Mesothelial cell of epicardium (in vitro differentiated cells): ENCODE measurements at regions not wholly inside any gene's neighbourhood (a gene's known extent, or its start where the extent isn't known, plus 50 kb on each side); places are given as distances from the start of the nearest gene placed in this dataset.

Source experiments
- DNase-seq, 2 experiments: peaks; one replicate each; pipeline ENCODE4 v3.0.0; 2021; ENCODE audit warnings: low spot score in 2 of 2; ENCODE audit not compliant: unreplicated experiment in 2 of 2
- H3K27ac Mint-ChIP-seq: 2 replicates; pipeline ENCODE4 v1.8.0; 2021; ENCODE audit warnings: mixed read lengths
- H3K27me3 Mint-ChIP-seq: 2 replicates; pipeline ENCODE4 v1.8.0; 2021; ENCODE audit warnings: low read depth, mixed read lengths
- H3K36me3 Mint-ChIP-seq: 2 replicates; pipeline ENCODE4 v1.8.0; 2021; ENCODE audit warnings: mixed read lengths
- H3K4me1 Mint-ChIP-seq: 2 replicates; pipeline ENCODE4 v1.8.0; 2021; ENCODE audit warnings: mixed read lengths
- H3K4me3 Mint-ChIP-seq: 2 replicates; pipeline ENCODE4 v1.8.0; 2021; ENCODE audit warnings: mild to moderate bottlenecking, moderate library complexity, mixed read lengths
- H3K9me3 Mint-ChIP-seq: 2 replicates; pipeline ENCODE4 v1.8.0; 2021; ENCODE audit warnings: mixed read lengths
- TF ChIP-seq, protein P1 (sequence below): fragments of 200-600 bp; sonication (generic); IDR thresholded peaks from one replicate; pipeline ENCODE4 v1.5.0; 2021; ENCODE audit warnings: antibody characterized with exemption; ENCODE audit not compliant: unreplicated experiment

DNA sequence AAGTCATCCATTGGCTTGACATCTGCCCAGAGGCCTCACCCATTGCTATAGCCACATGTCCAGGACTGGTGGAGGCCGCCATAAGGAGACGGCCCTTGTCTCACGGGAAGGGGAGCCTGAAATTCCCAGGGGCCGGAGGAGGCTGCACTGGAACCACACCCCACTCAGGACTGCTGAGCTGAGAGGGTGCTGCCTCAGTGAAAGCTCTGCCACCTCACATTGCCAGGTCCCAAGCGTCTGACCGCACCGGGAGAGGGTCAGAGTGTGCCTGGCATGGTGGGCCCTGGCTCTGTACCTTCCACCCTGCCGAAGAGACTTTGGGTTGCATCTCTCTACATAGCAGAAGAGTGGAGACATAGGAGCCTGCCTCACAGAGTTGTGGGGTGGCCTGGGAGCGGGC is 134.1 kb upstream of the GLI2 start:
- H3K27me3 Mint-ChIP-seq, result peaks cover 24% of the 10 kb centered on the region
- no peaks in the 10 kb centered on the region for H3K36me3 Mint-ChIP-seq
- H3K9me3 Mint-ChIP-seq, result peaks cover 8% of the 10 kb centered on the region
- no peak overlapping the region for H3K27ac Mint-ChIP-seq
- DNase-seq, result no peak
- H3K4me1 Mint-ChIP-seq, result no peaks in the 10 kb centered on the region
- H3K4me3 Mint-ChIP-seq, result no peak overlapping the region
- TF ChIP-seq, protein P1, sequence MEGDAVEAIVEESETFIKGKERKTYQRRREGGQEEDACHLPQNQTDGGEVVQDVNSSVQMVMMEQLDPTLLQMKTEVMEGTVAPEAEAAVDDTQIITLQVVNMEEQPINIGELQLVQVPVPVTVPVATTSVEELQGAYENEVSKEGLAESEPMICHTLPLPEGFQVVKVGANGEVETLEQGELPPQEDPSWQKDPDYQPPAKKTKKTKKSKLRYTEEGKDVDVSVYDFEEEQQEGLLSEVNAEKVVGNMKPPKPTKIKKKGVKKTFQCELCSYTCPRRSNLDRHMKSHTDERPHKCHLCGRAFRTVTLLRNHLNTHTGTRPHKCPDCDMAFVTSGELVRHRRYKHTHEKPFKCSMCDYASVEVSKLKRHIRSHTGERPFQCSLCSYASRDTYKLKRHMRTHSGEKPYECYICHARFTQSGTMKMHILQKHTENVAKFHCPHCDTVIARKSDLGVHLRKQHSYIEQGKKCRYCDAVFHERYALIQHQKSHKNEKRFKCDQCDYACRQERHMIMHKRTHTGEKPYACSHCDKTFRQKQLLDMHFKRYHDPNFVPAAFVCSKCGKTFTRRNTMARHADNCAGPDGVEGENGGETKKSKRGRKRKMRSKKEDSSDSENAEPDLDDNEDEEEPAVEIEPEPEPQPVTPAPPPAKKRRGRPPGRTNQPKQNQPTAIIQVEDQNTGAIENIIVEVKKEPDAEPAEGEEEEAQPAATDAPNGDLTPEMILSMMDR, result no peak

- no peak for DNase-seq
- Mint-ChIP-seq H3K27me3 (peaks cover 29% of the 10 kb centered on the region), H3K27ac (no peak overlapping the region), H3K9me3 (peaks cover 8% of the 10 kb centered on the region), H3K36me3 (no peaks in the 10 kb centered on the region), H3K4me1 (no peaks in the 10 kb centered on the region), H3K4me3 (no peak overlapping the region)
- TF ChIP-seq, protein P1, result no peak
These were observed 133.4 kb upstream of the GLI2 start for GRCh38 chr2:120602251-120602650.

DNA sequence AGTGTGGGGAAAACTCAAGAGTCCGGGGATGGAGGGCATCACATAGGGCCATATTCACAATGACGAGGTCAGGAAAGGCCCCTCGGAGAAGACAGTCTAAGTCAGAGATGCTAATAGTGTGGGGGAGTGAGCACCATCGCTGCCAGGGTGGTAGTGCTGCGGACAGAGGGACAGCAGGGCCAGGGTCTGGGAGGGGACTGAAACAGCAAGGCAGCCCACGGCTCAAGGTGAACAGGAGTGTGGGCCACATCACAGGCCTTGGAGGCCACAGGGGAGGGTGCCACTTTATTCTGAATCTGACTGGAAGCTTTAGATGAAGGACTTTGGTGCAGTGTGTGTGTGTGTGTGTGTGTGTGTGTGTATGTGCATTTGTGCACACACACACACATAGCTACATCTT is 130.9 kb upstream of the GLI2 start:
- Mint-ChIP-seq H3K27ac (no peak overlapping the region), H3K4me3 (no peak overlapping the region), H3K36me3 (no peaks in the 10 kb centered on the region), H3K9me3 (peaks cover 4% of the 10 kb centered on the region), H3K27me3 (peaks cover 32% of the 10 kb centered on the region), H3K4me1 (no peaks in the 10 kb centered on the region)
- TF ChIP-seq, protein P1, result no peak
- no peak for DNase-seq

DNA sequence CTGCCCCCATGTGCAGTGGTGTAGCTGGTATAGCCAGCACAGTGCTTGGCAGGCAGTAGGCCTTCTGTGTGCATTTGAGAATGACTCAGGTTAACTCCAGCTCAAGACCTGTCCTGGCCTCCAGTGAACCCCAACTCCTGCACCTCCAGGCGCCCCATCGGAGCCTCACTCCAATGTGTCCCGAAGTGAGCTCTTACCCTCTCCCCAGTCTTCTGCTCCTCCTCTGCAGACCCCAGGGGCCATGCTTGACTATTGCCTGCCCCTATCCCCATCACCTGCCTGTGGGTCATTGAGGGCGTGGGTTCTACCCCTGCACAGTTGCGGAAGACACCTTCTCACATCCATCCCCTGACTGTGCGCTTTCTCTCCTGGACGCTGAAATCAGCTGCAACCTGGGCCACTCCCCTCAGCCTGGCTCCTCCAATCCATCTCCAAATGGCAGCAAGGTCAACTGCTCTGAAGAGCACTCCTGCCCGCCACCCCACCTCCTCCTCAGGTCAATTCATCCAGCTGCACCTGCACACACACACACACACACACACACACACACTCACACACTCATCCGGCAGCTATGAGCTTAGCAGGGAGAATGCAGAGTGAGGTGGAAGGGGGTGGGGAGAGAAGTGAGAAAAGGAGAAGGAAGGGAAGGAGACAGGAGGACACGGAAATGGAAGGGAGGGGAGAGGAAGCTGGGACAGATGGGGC is 130.3 kb upstream of the GLI2 start:
- no peak for DNase-seq
- Mint-ChIP-seq H3K4me1 (no peaks in the 10 kb centered on the region), H3K36me3 (no peaks in the 10 kb centered on the region), H3K27me3 (peaks cover 32% of the 10 kb centered on the region), H3K4me3 (no peak overlapping the region), H3K9me3 (peaks cover 4% of the 10 kb centered on the region), H3K27ac (no peak overlapping the region)
- TF ChIP-seq, protein P1, result no peak

GRCh38 chr2:120606280-120606679 is 129.4 kb upstream of the GLI2 start:
- H3K27me3 Mint-ChIP-seq, result peaks cover 32% of the 10 kb centered on the region
- DNase-seq, result no peak
- no peaks in the 10 kb centered on the region for H3K36me3 Mint-ChIP-seq
- TF ChIP-seq, protein P1, result no peak
- H3K4me3 Mint-ChIP-seq, result no peak overlapping the region
- no peaks in the 10 kb centered on the region for H3K4me1 Mint-ChIP-seq
- H3K27ac Mint-ChIP-seq, result no peak overlapping the region
- H3K9me3 Mint-ChIP-seq, result peaks cover 4% of the 10 kb centered on the region
